GM23338 (cell line): ENCODE measurements at regions not wholly inside any gene's neighbourhood (a gene's known extent, or its start where the extent isn't known, plus 50 kb on each side); places are given as distances from the start of the nearest gene placed in this dataset.

ENCODE experiments used
- ATAC-seq: fragments of 200-7000 bp; cut with Tn5 transposase; 3 replicates; pipeline ENCODE4 v1.9.1; 2020
- DNase-seq: peaks from one replicate; pipeline ENCODE4 v3.0.0-alpha.2; 2015; ENCODE audit warnings: low spot score
- H2AFZ ChIP-seq: fragments of 200-600 bp; sonication (generic); 2 replicates; pipeline ENCODE4 v1.8.0; 2016; ENCODE audit warnings: antibody characterized with exemption, mild to moderate bottlenecking, moderate library complexity
- H3F3A ChIP-seq: fragments of 200-600 bp; sonication (generic); replicated peaks from 2 replicates; pipeline ENCODE4 v1.8.0; 2017; ENCODE audit warnings: antibody characterized with exemption, mixed run types, low read depth
- H3K27ac ChIP-seq: fragments of 200-600 bp; sonication (generic); 2 replicates; pipeline ENCODE4 v1.6.1; 2016; ENCODE audit warnings: low read depth
- H3K27me3 ChIP-seq: fragments of 200-600 bp; sonication (generic); 2 replicates; pipeline ENCODE4 v1.8.0; 2016; ENCODE audit warnings: mild to moderate bottlenecking, mixed run types, moderate library complexity; ENCODE audit not compliant: insufficient read depth
- H3K36me3 ChIP-seq: fragments of 200-600 bp; sonication (generic); 2 replicates; pipeline ENCODE4 v1.8.0; 2016; ENCODE audit warnings: mild to moderate bottlenecking; ENCODE audit not compliant: insufficient read depth
- H3K4me1 ChIP-seq: fragments of 200-600 bp; sonication (generic); 2 replicates; pipeline ENCODE4 v1.8.0; 2016; ENCODE audit warnings: mild to moderate bottlenecking, moderate library complexity; ENCODE audit not compliant: insufficient read depth
- H3K4me2 ChIP-seq: fragments of 200-600 bp; sonication (generic); 2 replicates; pipeline ENCODE4 v1.7.1; 2017; ENCODE audit warnings: mixed run types
- H3K4me3 ChIP-seq: fragments of 200-600 bp; sonication (generic); 2 replicates; pipeline ENCODE4 v1.6.1; 2016; ENCODE audit warnings: mixed run types
- H3K79me2 ChIP-seq: fragments of 200-600 bp; sonication (generic); replicated peaks from 2 replicates; pipeline ENCODE4 v1.8.0; 2017; ENCODE audit warnings: mild to moderate bottlenecking; ENCODE audit not compliant: insufficient read depth
- H3K9me2 ChIP-seq: fragments of 200-600 bp; sonication (generic); 2 replicates; pipeline ENCODE4 v1.8.0; 2017; ENCODE audit not compliant: insufficient read depth
- H4K20me1 ChIP-seq: fragments of 200-600 bp; sonication (generic); replicated peaks from 2 replicates; pipeline ENCODE4 v1.8.0; 2017; ENCODE audit warnings: mild to moderate bottlenecking; ENCODE audit not compliant: insufficient read depth
- H3K27ac Mint-ChIP-seq: 2 replicates; pipeline ENCODE4 v1.8.0; 2020; ENCODE audit warnings: inconsistent platforms, mild to moderate bottlenecking, moderate library complexity, mixed read lengths
- H3K27me3 Mint-ChIP-seq: 3 replicates; pipeline ENCODE4 v1.8.0; 2022; ENCODE audit warnings: low read depth, mild to moderate bottlenecking, moderate library complexity, mixed read lengths, inconsistent platforms; ENCODE audit not compliant: insufficient read depth, poor library complexity
- H3K36me3 Mint-ChIP-seq: 3 replicates; pipeline ENCODE4 v1.8.0; 2021; ENCODE audit warnings: low read depth, mild to moderate bottlenecking, inconsistent platforms, moderate library complexity, mixed read lengths
- H3K4me1 Mint-ChIP-seq: 3 replicates; pipeline ENCODE4 v1.8.0; 2020; ENCODE audit warnings: mild to moderate bottlenecking, inconsistent platforms, mixed read lengths
- H3K4me3 Mint-ChIP-seq: 3 replicates; pipeline ENCODE4 v1.8.0; 2021; ENCODE audit warnings: moderate library complexity, mild to moderate bottlenecking, inconsistent platforms, mixed read lengths
- H3K9me3 Mint-ChIP-seq: 3 replicates; pipeline ENCODE4 v1.8.0; 2020; ENCODE audit warnings: moderate library complexity, mild to moderate bottlenecking, inconsistent platforms, mixed read lengths
- CREB1 ChIP-seq: fragments of 250-450 bp; sonication (Bioruptor Pico); IDR thresholded peaks from 2 replicates; pipeline ENCODE4 v1.5.0; 2020; ENCODE audit warnings: low read depth, mild to moderate bottlenecking, moderate library complexity
- CTCF ChIP-seq, 2 experiments: fragments of 200-600 bp in 1 of 2; sonication (generic) in 1 of 2; conservative IDR thresholded peaks; 2 replicates each; pipeline versions ENCODE4 v1.5.1 to v1.6.1; 2016 to 2017; ENCODE audit warnings: antibody characterized with exemption in 2 of 2, low read depth in 2 of 2, mild to moderate bottlenecking in 2 of 2, moderate library complexity in 1 of 2
- EZH2 ChIP-seq: fragments of 200-600 bp; sonication (generic); IDR thresholded peaks from one replicate; pipeline ENCODE4 v1.8.0; 2017; ENCODE audit warnings: antibody characterized with exemption, mild to moderate bottlenecking, low read depth; ENCODE audit not compliant: unreplicated experiment
- EZH2phosphoT487 ChIP-seq: fragments of 200-600 bp; sonication (generic); IDR thresholded peaks from one replicate; pipeline ENCODE4 v1.8.1; 2018; ENCODE audit warnings: antibody characterized with exemption; ENCODE audit not compliant: unreplicated experiment
- JUNB ChIP-seq: IDR thresholded peaks from one replicate; pipeline ENCODE4 v1.6.1; 2016; ENCODE audit warnings: antibody characterized with exemption; ENCODE audit not compliant: unreplicated experiment
- NANOG ChIP-seq: IDR thresholded peaks from 2 replicates; pipeline ENCODE4 v1.6.1; 2016; ENCODE audit warnings: antibody characterized with exemption, borderline replicate concordance
- POLR2AphosphoS5 ChIP-seq: IDR thresholded peaks from 2 replicates; pipeline ENCODE4 v1.6.1; 2016; ENCODE audit warnings: antibody characterized with exemption, low read depth
- STAT1 ChIP-seq: IDR thresholded peaks from one replicate; pipeline ENCODE4 v1.6.1; 2016; ENCODE audit warnings: antibody characterized with exemption; ENCODE audit not compliant: unreplicated experiment
- ZNF114 ChIP-seq: fragments of 250-450 bp; sonication (Bioruptor Pico); IDR thresholded peaks from 2 replicates; pipeline ENCODE4 v1.5.0; 2020; ENCODE audit warnings: mild to moderate bottlenecking, moderate library complexity
- ZNF331 ChIP-seq: fragments of 250-450 bp; sonication (Bioruptor Pico); IDR thresholded peaks from 2 replicates; pipeline ENCODE4 v1.5.0; 2020; ENCODE audit warnings: low read depth, mild to moderate bottlenecking, moderate library complexity
- TF ChIP-seq, protein P1 (sequence below): IDR thresholded peaks from one replicate; pipeline ENCODE4 v1.6.1; 2018; ENCODE audit warnings: antibody characterized with exemption; ENCODE audit not compliant: unreplicated experiment
- TF ChIP-seq, protein P2 (sequence below): IDR thresholded peaks from 2 replicates; pipeline ENCODE4 v1.6.1; 2016; ENCODE audit warnings: antibody characterized with exemption
- TF ChIP-seq, protein P3 (sequence below): fragments of 250-450 bp; sonication (Bioruptor Pico); IDR thresholded peaks from 2 replicates; pipeline ENCODE4 v1.5.0; 2020; ENCODE audit warnings: mild to moderate bottlenecking, moderate library complexity

DNA sequence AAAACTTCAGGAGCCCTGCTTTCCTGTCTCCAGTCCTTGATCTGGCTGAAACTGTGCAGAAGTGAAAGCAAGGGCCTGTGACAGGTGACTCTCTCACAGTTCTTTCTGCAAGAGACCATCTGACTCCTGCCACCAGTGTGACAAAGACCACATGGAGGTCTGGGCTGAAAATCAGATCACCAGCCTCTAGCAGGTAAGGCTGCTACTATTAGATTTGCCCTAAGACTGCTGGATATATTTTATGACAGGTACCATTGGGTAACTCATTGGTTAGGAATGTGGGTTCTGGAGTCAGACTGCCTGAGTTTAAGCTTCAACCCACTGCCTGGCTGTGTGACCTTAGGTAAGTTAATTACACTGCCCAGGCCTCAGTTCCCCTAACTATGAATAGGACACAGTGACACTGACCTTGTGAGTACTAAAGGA lies 163.3 kb upstream of the SLC7A11 start:
- H3K79me2 ChIP-seq = no peaks in the 10 kb centered on the region
- no peak for TF ChIP-seq STAT1
- no peak for TF ChIP-seq CREB1 (CRISPR knock-in tag)
- no peak for TF ChIP-seq JUNB
- no peak for TF ChIP-seq ZNF114 (CRISPR knock-in tag)
- TF ChIP-seq CTCF (conservative IDR thresholded peaks at IDR 0.05; ENCODE audit: low read depth in 2 of 2) = no peak
- TF ChIP-seq, protein P1, sequence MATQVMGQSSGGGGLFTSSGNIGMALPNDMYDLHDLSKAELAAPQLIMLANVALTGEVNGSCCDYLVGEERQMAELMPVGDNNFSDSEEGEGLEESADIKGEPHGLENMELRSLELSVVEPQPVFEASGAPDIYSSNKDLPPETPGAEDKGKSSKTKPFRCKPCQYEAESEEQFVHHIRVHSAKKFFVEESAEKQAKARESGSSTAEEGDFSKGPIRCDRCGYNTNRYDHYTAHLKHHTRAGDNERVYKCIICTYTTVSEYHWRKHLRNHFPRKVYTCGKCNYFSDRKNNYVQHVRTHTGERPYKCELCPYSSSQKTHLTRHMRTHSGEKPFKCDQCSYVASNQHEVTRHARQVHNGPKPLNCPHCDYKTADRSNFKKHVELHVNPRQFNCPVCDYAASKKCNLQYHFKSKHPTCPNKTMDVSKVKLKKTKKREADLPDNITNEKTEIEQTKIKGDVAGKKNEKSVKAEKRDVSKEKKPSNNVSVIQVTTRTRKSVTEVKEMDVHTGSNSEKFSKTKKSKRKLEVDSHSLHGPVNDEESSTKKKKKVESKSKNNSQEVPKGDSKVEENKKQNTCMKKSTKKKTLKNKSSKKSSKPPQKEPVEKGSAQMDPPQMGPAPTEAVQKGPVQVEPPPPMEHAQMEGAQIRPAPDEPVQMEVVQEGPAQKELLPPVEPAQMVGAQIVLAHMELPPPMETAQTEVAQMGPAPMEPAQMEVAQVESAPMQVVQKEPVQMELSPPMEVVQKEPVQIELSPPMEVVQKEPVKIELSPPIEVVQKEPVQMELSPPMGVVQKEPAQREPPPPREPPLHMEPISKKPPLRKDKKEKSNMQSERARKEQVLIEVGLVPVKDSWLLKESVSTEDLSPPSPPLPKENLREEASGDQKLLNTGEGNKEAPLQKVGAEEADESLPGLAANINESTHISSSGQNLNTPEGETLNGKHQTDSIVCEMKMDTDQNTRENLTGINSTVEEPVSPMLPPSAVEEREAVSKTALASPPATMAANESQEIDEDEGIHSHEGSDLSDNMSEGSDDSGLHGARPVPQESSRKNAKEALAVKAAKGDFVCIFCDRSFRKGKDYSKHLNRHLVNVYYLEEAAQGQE = no peak
- TF ChIP-seq EZH2phosphoT487 = no peak
- TF ChIP-seq, protein P2, sequence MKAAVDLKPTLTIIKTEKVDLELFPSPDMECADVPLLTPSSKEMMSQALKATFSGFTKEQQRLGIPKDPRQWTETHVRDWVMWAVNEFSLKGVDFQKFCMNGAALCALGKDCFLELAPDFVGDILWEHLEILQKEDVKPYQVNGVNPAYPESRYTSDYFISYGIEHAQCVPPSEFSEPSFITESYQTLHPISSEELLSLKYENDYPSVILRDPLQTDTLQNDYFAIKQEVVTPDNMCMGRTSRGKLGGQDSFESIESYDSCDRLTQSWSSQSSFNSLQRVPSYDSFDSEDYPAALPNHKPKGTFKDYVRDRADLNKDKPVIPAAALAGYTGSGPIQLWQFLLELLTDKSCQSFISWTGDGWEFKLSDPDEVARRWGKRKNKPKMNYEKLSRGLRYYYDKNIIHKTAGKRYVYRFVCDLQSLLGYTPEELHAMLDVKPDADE = no peak
- no peak for TF ChIP-seq EZH2
- no peak for TF ChIP-seq NANOG
- TF ChIP-seq POLR2AphosphoS5 = no peak
- TF ChIP-seq, protein P3, sequence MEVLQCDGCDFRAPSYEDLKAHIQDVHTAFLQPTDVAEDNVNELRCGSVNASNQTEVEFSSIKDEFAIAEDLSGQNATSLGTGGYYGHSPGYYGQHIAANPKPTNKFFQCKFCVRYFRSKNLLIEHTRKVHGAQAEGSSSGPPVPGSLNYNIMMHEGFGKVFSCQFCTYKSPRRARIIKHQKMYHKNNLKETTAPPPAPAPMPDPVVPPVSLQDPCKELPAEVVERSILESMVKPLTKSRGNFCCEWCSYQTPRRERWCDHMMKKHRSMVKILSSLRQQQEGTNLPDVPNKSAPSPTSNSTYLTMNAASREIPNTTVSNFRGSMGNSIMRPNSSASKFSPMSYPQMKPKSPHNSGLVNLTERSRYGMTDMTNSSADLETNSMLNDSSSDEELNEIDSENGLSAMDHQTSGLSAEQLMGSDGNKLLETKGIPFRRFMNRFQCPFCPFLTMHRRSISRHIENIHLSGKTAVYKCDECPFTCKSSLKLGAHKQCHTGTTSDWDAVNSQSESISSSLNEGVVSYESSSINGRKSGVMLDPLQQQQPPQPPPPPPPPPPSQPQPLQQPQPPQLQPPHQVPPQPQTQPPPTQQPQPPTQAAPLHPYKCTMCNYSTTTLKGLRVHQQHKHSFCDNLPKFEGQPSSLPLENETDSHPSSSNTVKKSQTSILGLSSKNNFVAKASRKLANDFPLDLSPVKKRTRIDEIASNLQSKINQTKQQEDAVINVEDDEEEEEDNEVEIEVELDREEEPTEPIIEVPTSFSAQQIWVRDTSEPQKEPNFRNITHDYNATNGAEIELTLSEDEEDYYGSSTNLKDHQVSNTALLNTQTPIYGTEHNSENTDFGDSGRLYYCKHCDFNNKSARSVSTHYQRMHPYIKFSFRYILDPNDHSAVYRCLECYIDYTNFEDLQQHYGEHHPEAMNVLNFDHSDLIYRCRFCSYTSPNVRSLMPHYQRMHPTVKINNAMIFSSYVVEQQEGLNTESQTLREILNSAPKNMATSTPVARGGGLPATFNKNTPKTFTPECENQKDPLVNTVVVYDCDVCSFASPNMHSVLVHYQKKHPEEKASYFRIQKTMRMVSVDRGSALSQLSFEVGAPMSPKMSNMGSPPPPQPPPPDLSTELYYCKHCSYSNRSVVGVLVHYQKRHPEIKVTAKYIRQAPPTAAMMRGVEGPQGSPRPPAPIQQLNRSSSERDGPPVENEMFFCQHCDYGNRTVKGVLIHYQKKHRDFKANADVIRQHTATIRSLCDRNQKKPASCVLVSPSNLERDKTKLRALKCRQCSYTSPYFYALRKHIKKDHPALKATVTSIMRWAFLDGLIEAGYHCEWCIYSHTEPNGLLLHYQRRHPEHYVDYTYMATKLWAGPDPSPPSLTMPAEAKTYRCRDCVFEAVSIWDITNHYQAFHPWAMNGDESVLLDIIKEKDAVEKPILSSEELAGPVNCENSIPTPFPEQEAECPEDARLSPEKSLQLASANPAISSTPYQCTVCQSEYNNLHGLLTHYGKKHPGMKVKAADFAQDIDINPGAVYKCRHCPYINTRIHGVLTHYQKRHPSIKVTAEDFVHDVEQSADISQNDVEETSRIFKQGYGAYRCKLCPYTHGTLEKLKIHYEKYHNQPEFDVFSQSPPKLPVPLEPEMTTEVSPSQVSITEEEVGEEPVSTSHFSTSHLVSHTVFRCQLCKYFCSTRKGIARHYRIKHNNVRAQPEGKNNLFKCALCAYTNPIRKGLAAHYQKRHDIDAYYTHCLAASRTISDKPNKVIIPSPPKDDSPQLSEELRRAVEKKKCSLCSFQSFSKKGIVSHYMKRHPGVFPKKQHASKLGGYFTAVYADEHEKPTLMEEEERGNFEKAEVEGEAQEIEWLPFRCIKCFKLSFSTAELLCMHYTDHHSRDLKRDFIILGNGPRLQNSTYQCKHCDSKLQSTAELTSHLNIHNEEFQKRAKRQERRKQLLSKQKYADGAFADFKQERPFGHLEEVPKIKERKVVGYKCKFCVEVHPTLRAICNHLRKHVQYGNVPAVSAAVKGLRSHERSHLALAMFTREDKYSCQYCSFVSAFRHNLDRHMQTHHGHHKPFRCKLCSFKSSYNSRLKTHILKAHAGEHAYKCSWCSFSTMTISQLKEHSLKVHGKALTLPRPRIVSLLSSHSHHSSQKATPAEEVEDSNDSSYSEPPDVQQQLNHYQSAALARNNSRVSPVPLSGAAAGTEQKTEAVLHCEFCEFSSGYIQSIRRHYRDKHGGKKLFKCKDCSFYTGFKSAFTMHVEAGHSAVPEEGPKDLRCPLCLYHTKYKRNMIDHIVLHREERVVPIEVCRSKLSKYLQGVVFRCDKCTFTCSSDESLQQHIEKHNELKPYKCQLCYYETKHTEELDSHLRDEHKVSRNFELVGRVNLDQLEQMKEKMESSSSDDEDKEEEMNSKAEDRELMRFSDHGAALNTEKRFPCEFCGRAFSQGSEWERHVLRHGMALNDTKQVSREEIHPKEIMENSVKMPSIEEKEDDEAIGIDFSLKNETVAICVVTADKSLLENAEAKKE (CRISPR knock-in tag) = no peak
- no peak for TF ChIP-seq ZNF331 (CRISPR knock-in tag)
- H3K4me3 ChIP-seq = no peak overlapping the region
- peak overlapping the region; percentile 40; the same call in 1 of the 2 replicates for H2AFZ ChIP-seq
- H3K27me3 ChIP-seq = no peaks in the 10 kb centered on the region
- Mint-ChIP-seq H3K4me1 (peaks cover 10% of the 10 kb centered on the region; the same call in 2 of the 3 replicates), H3K4me3 (no peak overlapping the region), H3K27me3 (peaks cover 3% of the 10 kb centered on the region), H3K36me3 (no peaks in the 10 kb centered on the region; the same call in 2 of the 3 replicates), H3K9me3 (peaks cover 3% of the 10 kb centered on the region; the same call in 1 of the 3 replicates), H3K27ac (no peak overlapping the region)
- no peaks in the 10 kb centered on the region for H3F3A ChIP-seq
- ATAC-seq = no peak
- no peaks in the 10 kb centered on the region; the same call in 1 of the 2 replicates for H3K9me2 ChIP-seq
- peaks cover 8% of the 10 kb centered on the region for H3K4me1 ChIP-seq
- DNase-seq = no peak
- H4K20me1 ChIP-seq = no peaks in the 10 kb centered on the region
- H3K4me2 ChIP-seq = no peak overlapping the region
- H3K36me3 ChIP-seq = no peaks in the 10 kb centered on the region
- H3K27ac ChIP-seq = no peak overlapping the region
